ENCODE measurements at regions not wholly inside any gene's neighbourhood (a gene's known extent, or its start where the extent isn't known, plus 50 kb on each side); places are given as distances from the start of the nearest gene placed in this dataset.

DNA sequence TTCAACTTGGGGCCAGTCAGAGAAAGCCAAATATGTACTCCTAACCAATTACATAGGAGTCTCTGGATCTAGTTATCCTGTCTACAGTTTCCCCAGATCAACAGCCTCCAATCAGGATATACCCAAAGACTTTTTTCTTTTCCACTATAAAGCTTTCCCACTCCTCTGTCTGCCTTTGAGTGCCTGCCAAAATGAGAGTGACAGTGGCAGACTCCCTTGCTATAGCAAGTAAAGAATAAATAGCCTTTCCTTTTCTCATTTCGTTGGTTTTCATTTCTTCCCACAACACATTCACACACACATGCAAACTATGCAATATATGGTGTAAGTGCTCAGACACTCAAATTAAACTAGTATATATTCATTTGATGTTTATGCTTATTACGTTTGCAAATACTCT lies 302.4 kb upstream of the TACR3 start:
- TF ChIP-seq, protein P1, sequence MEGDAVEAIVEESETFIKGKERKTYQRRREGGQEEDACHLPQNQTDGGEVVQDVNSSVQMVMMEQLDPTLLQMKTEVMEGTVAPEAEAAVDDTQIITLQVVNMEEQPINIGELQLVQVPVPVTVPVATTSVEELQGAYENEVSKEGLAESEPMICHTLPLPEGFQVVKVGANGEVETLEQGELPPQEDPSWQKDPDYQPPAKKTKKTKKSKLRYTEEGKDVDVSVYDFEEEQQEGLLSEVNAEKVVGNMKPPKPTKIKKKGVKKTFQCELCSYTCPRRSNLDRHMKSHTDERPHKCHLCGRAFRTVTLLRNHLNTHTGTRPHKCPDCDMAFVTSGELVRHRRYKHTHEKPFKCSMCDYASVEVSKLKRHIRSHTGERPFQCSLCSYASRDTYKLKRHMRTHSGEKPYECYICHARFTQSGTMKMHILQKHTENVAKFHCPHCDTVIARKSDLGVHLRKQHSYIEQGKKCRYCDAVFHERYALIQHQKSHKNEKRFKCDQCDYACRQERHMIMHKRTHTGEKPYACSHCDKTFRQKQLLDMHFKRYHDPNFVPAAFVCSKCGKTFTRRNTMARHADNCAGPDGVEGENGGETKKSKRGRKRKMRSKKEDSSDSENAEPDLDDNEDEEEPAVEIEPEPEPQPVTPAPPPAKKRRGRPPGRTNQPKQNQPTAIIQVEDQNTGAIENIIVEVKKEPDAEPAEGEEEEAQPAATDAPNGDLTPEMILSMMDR (optimal IDR thresholded peaks at IDR 0.05 in 1 of 3, IDR thresholded peaks at IDR 0.05 in 1 of 3, conservative IDR thresholded peaks at IDR 0.05 in 1 of 3; ENCODE audit: extremely low read depth in 1 of 3, insufficient read depth in 2 of 3, low read length in 3 of 3): no peak
- no peak for TF ChIP-seq EZH2 (IDR thresholded peaks at IDR 0.05; ENCODE audit: low read length)
